ENCODE measurements at regions not wholly inside any gene's neighbourhood (a gene's known extent, or its start where the extent isn't known, plus 50 kb on each side); places are given as distances from the start of the nearest gene placed in this dataset.
A peak's percentile ranks its signal among the peaks of the same experiment; 100 is the strongest.

GRCh38 chr9:118784033-118784432 is 585.2 kb downstream of the BRINP1 start:
- WGBS, 4 donors: 47 to 67% (median 64%) methylated on average over 3 of the region's 3 CpGs
- intact Hi-C loops (cut with DNase I): no loop called here
- ATAC-seq (no peak), DNase-seq (no peak)
- Histone ChIP-seq H3K9me3 (peaks cover 0 to 7% (median 0%) of the 10 kb centered on the region in 12 donors), H3K4me1 (no peaks in the 10 kb centered on the region), H3K36me3 (no peaks in the 10 kb centered on the region), H3K27ac (no peak overlapping the region), H3K27me3 (no peaks in the 10 kb centered on the region), H3K4me3 (no peak overlapping the region)
- TF ChIP-seq POLR2A (IDR thresholded peaks at IDR 0.05): no peak

- 60 to 68% (median 66%) methylated on average over 5 to 7 of the region's 7 CpGs for WGBS, 4 donors
- no peak for DNase-seq
Measured at GRCh38 chr9:118785456-118785855, 583.8 kb downstream of the BRINP1 start.

DNA sequence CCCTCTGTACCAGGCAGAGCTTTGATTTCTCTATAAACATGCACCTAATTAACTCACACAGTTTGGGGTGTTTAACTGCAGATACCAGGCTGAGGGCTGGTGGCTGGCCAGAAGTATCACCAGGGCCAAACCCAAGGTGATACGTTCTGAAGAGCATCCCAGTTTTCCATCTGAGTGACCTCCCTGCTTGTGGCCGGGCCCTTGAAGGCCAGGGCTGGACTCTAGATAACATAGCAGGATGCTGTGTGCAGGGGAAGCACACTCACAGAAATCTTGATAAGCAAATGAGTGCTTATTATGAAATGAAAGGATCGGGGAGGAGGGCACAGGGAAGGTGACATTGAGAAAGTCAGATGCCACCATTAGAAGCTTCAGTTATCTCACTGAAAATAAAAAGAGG is 582.4 kb downstream of the BRINP1 start:
- no peak overlapping the region for H3K4me3 ChIP-seq
- no peak for TF ChIP-seq POLR2A (IDR thresholded peaks at IDR 0.05)
- no peak for TF ChIP-seq CTCF (IDR thresholded peaks at IDR 0.05)
- no peak for ATAC-seq
- intact Hi-C loops (cut with DNase I): no loop called here
- WGBS, 4 donors: 15 to 25% (median 24%) methylated on average over 3 of the region's 3 CpGs
- no peaks in the 10 kb centered on the region for H3K4me1 ChIP-seq
- H3K36me3 ChIP-seq: no peaks in the 10 kb centered on the region
- no peaks in the 10 kb centered on the region for H3K9me3 ChIP-seq
- H3K27ac ChIP-seq: no peak overlapping the region
- DNase-seq: no peak
- H3K27me3 ChIP-seq: no peaks in the 10 kb centered on the region

More at GRCh38 chr9:118785456-118785855, 583.8 kb downstream of the BRINP1 start:
- no peak overlapping the region for H3K27ac ChIP-seq
- H3K27me3 ChIP-seq: no peaks in the 10 kb centered on the region
- intact Hi-C loops (cut with DNase I): no loop called here
- no peaks in the 10 kb centered on the region for H3K4me1 ChIP-seq
- H3K4me3 ChIP-seq: no peak overlapping the region
- H3K36me3 ChIP-seq: no peaks in the 10 kb centered on the region
- no peak for ATAC-seq
- peaks cover 0 to 4% (median 0%) of the 10 kb centered on the region in 12 donors for H3K9me3 ChIP-seq
- TF ChIP-seq POLR2A (IDR thresholded peaks at IDR 0.05): no peak
- no peak for TF ChIP-seq CTCF (IDR thresholded peaks at IDR 0.05)

DNA sequence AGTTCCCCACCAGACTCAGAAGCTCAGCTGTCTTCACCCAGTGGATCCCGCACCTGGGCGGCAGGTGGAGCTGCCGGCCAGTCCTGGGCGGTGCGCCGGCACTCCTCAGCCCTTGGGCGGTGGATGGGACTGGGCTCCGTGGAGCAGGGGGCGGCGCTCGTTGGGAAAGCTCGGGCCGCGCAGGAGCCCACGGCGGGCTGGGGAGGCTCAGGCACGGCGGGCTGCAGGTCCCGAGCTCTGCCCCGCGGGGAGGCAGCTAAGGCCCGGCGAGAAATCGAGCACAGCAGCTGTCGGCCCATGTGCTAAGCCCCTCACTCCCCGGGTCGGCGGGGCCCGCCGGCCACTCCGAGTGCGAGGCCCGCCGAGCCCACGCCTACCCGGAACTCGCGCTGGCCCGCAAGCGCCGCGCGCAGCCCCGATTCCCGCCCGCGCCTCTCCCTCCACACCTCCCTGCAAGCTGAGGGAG is 560.0 kb downstream of the BRINP1 start:
- no peak for DNase-seq
- intact Hi-C loops (cut with DNase I): no loop called here
- no peak for TF ChIP-seq POLR2A (IDR thresholded peaks at IDR 0.05)
- no peak for TF ChIP-seq CTCF (IDR thresholded peaks at IDR 0.05)
- no peak overlapping the region for H3K4me3 ChIP-seq
- H3K27ac ChIP-seq: no peak overlapping the region
- H3K36me3 ChIP-seq: no peaks in the 10 kb centered on the region
- no peaks in the 10 kb centered on the region for H3K4me1 ChIP-seq
- H3K27me3 ChIP-seq: no peaks in the 10 kb centered on the region
- 58 to 78% (median 71%) methylated on average over 12 to 47 of the region's 47 CpGs for WGBS, 4 donors
- H3K9me3 ChIP-seq: peaks cover 0 to 7% (median 0%) of the 10 kb centered on the region in 12 donors
- ATAC-seq: peak in 1 of 4 donors; percentile 33

- DNase-seq (no peak), ATAC-seq (peak in 1 of 4 donors; percentile 36)
- Histone ChIP-seq H3K27ac (no peak overlapping the region), H3K9me3 (peaks cover 0 to 4% (median 0%) of the 10 kb centered on the region in 12 donors), H3K4me3 (no peak overlapping the region), H3K4me1 (no peaks in the 10 kb centered on the region), H3K36me3 (no peaks in the 10 kb centered on the region), H3K27me3 (no peaks in the 10 kb centered on the region)
- peak; percentile 14 to 75 (median 52) for TF ChIP-seq CTCF (IDR thresholded peaks at IDR 0.05)
- TF ChIP-seq POLR2A (IDR thresholded peaks at IDR 0.05): no peak
- intact Hi-C loops (cut with DNase I): loop anchor here in 9 of 10 donors (1.0 to 10.0 kb wide), 7 partner anchors 458 to 538 kb away; partner anchors contain the start of gene BRINP1 (in 8 of the 9)
Measured at GRCh38 chr9:118829334-118829733, 539.9 kb downstream of the BRINP1 start.
